SK-N-SH (cell line): ENCODE measurements at regions not wholly inside any gene's neighbourhood (a gene's known extent, or its start where the extent isn't known, plus 50 kb on each side); places are given as distances from the start of the nearest gene placed in this dataset.

Experiments used
- CTCF ChIA-PET: fragments of 300-600, 350-600 bp; formaldehyde crosslinking; extraction: SDS; loops from one replicate; lab custom pipeline; 2021; lab: Yijun Ruan, JAX
- POLR2A ChIA-PET: fragments of 350-600 bp; sonication (Branson Sonifier 250); formaldehyde crosslinking; extraction: SDS; loops from one replicate; lab custom pipeline; 2020; ENCODE audit warnings: antibody characterized with exemption, inconsistent platforms; lab: Yijun Ruan, JAX
- DNase-seq: peaks from one replicate; pipeline ENCODE4 v3.0.0; 2012
- H2AFZ ChIP-seq: fragments of 200-600 bp; sonication (generic); 2 replicates; pipeline ENCODE4 v1.8.1; 2016; ENCODE audit warnings: antibody characterized with exemption, mild to moderate bottlenecking, low read depth
- H3F3A ChIP-seq: fragments of 200-600 bp; sonication (generic); replicated peaks from 2 replicates; pipeline ENCODE3; 2016; ENCODE audit warnings: antibody characterized with exemption, mild to moderate bottlenecking; ENCODE audit not compliant: insufficient read depth
- H3K27ac ChIP-seq, 2 experiments: fragments of 200-500 bp in 1 of 2; fragments of 200-600 bp in 1 of 2; sonication (Bioruptor generic) in 1 of 2; sonication (generic), shearing (Covaris generic) in 1 of 2; 2 replicates each; pipeline versions ENCODE4 v1.5.1 to v1.6.1; 2014 to 2016; ENCODE audit warnings: low read depth in 2 of 2, inconsistent platforms in 1 of 2, low read length in 1 of 2, mild to moderate bottlenecking in 1 of 2, mixed read lengths in 1 of 2
- H3K27me3 ChIP-seq: fragments of 200-600 bp; sonication (generic), shearing (Covaris generic); 2 replicates; pipeline ENCODE4 v1.6.1; 2016; ENCODE audit warnings: mixed run types; ENCODE audit not compliant: insufficient read depth
- H3K36me3 ChIP-seq, 2 experiments: fragments of 200-500 bp in 1 of 2; fragments of 200-600 bp in 1 of 2; sonication (Bioruptor generic) in 1 of 2; sonication (generic) in 1 of 2; replicated peaks in 1 of 2; 2 replicates each; pipeline versions ENCODE3 to v1.5.1; 2014 to 2016; ENCODE audit warnings: low read length in 1 of 2, mild to moderate bottlenecking in 1 of 2; ENCODE audit not compliant: insufficient read depth in 2 of 2, control insufficient read depth in 1 of 2
- H3K4me1 ChIP-seq, 2 experiments: fragments of 200-500 bp in 1 of 2; fragments of 200-600 bp in 1 of 2; sonication (Bioruptor generic) in 1 of 2; sonication (generic), shearing (Covaris generic) in 1 of 2; 2 replicates each; pipeline versions ENCODE4 v1.5.1 to v1.6.1; 2014 to 2016; ENCODE audit warnings: low read depth in 1 of 2, low read length in 1 of 2, mixed run types in 1 of 2; ENCODE audit not compliant: insufficient read depth in 2 of 2, control insufficient read depth in 1 of 2
- H3K4me2 ChIP-seq: fragments of 200-600 bp; sonication (generic), shearing (Covaris generic); 2 replicates; pipeline ENCODE4 v1.6.1; 2017; ENCODE audit warnings: mixed run types
- H3K4me3 ChIP-seq, 2 experiments: fragments of 200-500 bp in 1 of 2; fragments of 200-600 bp in 1 of 2; sonication (Bioruptor generic) in 1 of 2; sonication (generic), shearing (Covaris generic) in 1 of 2; 2 replicates each; pipeline versions ENCODE4 v1.5.1 to v1.8.1; 2014 to 2016; ENCODE audit warnings: low read depth in 2 of 2, inconsistent platforms in 1 of 2, low read length in 1 of 2, mild to moderate bottlenecking in 1 of 2, mixed read lengths in 1 of 2, moderate library complexity in 1 of 2
- H3K79me2 ChIP-seq: fragments of 200-600 bp; sonication (generic); 2 replicates; pipeline ENCODE4 v1.8.1; 2017; ENCODE audit warnings: mild to moderate bottlenecking; ENCODE audit not compliant: insufficient read depth
- H3K9ac ChIP-seq: fragments of 200-600 bp; sonication (generic); 2 replicates; pipeline ENCODE4 v1.6.1; 2017; ENCODE audit warnings: mixed run types
- H3K9me2 ChIP-seq: fragments of 200-600 bp; sonication (generic); 2 replicates; pipeline ENCODE4 v1.6.1; 2017; ENCODE audit warnings: mixed run types
- H3K9me3 ChIP-seq: fragments of 200-600 bp; sonication (generic); 2 replicates; pipeline ENCODE4 v1.6.1; 2017; ENCODE audit warnings: mixed run types, mild to moderate bottlenecking, moderate library complexity
- H4K20me1 ChIP-seq: fragments of 200-600 bp; sonication (generic); 2 replicates; pipeline ENCODE4 v1.6.1; 2017; ENCODE audit warnings: mild to moderate bottlenecking, mixed run types; ENCODE audit not compliant: insufficient read depth
- CHD2 ChIP-seq: fragments of 150-350 bp; IDR thresholded peaks from 2 replicates; pipeline ENCODE4 v1.6.1; 2018; ENCODE audit warnings: low read length; ENCODE audit not compliant: partially characterized antibody
- CTCF ChIP-seq: fragments of 200-600 bp; sonication (generic); IDR thresholded peaks from 2 replicates; pipeline ENCODE4 v1.6.1; 2017; ENCODE audit warnings: antibody characterized with exemption, mild to moderate bottlenecking, moderate library complexity
- EP300 ChIP-seq, 2 experiments: IDR thresholded peaks; 2 replicates each; pipeline versions ENCODE4 v1.4.0 to v1.6.1; 2012; ENCODE audit warnings: borderline replicate concordance in 1 of 2, low read depth in 1 of 2, low read length in 1 of 2
- FOXJ3 ChIP-seq: sonication (generic); formaldehyde crosslinking; IDR thresholded peaks from 2 replicates; pipeline ENCODE4 v1.5.1; 2020; ENCODE audit warnings: mild to moderate bottlenecking, missing genetic modification reagents
- GABPA ChIP-seq: IDR thresholded peaks from 2 replicates; pipeline ENCODE4 v1.4.0; 2012; ENCODE audit warnings: low read depth, mild to moderate bottlenecking
- JUND ChIP-seq: IDR thresholded peaks from 2 replicates; pipeline ENCODE4 v1.4.0; 2012
- MEF2A ChIP-seq: IDR thresholded peaks from 2 replicates; pipeline ENCODE4 v1.4.0; 2012; ENCODE audit warnings: low read depth, borderline replicate concordance
- MXI1 ChIP-seq: IDR thresholded peaks from 2 replicates; pipeline ENCODE4 v1.6.1; 2012; ENCODE audit warnings: mild to moderate bottlenecking, low read depth, low read length, improper control_type of control experiment
- PBX3 ChIP-seq: IDR thresholded peaks from 2 replicates; pipeline ENCODE4; 2012
- POLR2AphosphoS5 ChIP-seq: IDR thresholded peaks from 2 replicates; pipeline ENCODE4 v1.6.1; 2012; ENCODE audit warnings: low read depth, low read length
- RAD21 ChIP-seq: IDR thresholded peaks from 2 replicates; pipeline ENCODE4 v1.6.1; 2012; ENCODE audit warnings: mild to moderate bottlenecking, low read length
- RXRA ChIP-seq: IDR thresholded peaks from 2 replicates; pipeline ENCODE4 v1.4.0; 2012; ENCODE audit warnings: low read depth, mild to moderate bottlenecking, borderline replicate concordance
- SIN3A ChIP-seq: IDR thresholded peaks from 2 replicates; pipeline ENCODE4 v1.6.1; 2012; ENCODE audit warnings: low read depth, mild to moderate bottlenecking, low read length, moderate library complexity, borderline replicate concordance
- TAF1 ChIP-seq: IDR thresholded peaks from 2 replicates; pipeline ENCODE4 v1.6.1; 2012; ENCODE audit warnings: low read depth, mild to moderate bottlenecking, low read length, moderate library complexity, borderline replicate concordance
- TEAD4 ChIP-seq: IDR thresholded peaks from 2 replicates; pipeline ENCODE4 v1.4.0; 2012; ENCODE audit warnings: mild to moderate bottlenecking, borderline replicate concordance; ENCODE audit not compliant: insufficient read depth
- YY1 ChIP-seq: IDR thresholded peaks from 2 replicates; pipeline ENCODE4 v1.4.0; 2012; ENCODE audit warnings: low read depth, mild to moderate bottlenecking
- WGBS: methylation state at CpG from one replicate; pipeline ENCODE4 v1.1.6; 2017; ENCODE audit warnings: low lambda C conversion rate; 5-methylcytosine and 5-hydroxymethylcytosine counted together
- TF ChIP-seq, protein P1 (sequence below): IDR thresholded peaks from 2 replicates; pipeline ENCODE4 v1.4.0; 2012; ENCODE audit warnings: low read depth, borderline replicate concordance

GRCh38 chr1:191912517-191912916 is 245.7 kb upstream of the RGS18 start:
- H3K36me3 ChIP-seq, result no peaks in the 10 kb centered on the region
- ChIA-PET POLR2A (no interaction called here), CTCF (no interaction called here)
- no peaks in the 10 kb centered on the region for H3K9me2 ChIP-seq
- no peak overlapping the region for H3K4me2 ChIP-seq
- H3F3A ChIP-seq, result no peaks in the 10 kb centered on the region
- no peak overlapping the region for H3K9ac ChIP-seq
- DNase-seq, result no peak
- H3K79me2 ChIP-seq, result no peaks in the 10 kb centered on the region
- no peaks in the 10 kb centered on the region for H3K27me3 ChIP-seq
- H2AFZ ChIP-seq, result no peak overlapping the region
- no peak overlapping the region for H3K4me3 ChIP-seq
- no peaks in the 10 kb centered on the region for H3K9me3 ChIP-seq
- no peak overlapping the region for H3K27ac ChIP-seq
- H4K20me1 ChIP-seq, result no peaks in the 10 kb centered on the region
- TF ChIP-seq POLR2AphosphoS5, result no peak
- H3K4me1 ChIP-seq, result no peaks in the 10 kb centered on the region
- WGBS, result 8% methylated on average over 1 of the region's 1 CpG

DNA sequence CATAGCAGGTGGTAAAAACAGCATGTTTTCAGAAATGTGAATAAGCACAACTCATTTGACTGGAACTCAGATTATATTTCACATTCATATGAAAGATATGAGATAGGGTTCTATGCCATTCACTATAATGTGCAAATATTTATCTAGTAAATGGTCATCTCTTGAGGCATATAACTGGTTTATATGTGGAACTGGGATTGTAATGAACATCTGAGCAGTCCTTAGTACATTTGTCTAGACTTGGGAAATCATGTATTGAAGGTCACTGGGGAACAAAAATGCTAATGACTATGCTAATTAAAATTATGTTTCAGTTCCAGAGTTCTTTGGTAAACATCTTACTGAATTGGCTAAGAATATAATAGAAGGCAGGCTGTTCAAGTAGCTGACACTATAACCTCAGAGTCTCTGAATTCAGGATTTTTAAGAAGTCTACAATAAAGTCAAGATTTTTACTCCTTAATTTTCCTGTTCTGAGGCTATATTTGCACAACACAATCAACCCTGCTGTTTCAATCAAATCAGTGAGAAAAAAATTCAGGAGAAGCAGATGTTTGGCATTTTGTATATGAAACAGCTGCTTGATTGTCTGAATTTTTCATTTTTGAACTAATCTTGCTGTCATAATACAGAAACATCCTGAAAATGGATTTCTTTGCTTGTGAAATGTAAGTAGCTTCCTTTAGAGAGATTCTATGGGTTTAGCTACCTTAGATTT is 244.8 kb upstream of the RGS18 start:
- Histone ChIP-seq H3K27ac (no peak overlapping the region), H3K9me2 (no peaks in the 10 kb centered on the region), H3K27me3 (no peaks in the 10 kb centered on the region)
- TF ChIP-seq JUND (no peak), PBX3 (no peak), TAF1 (no peak), FOXJ3 (CRISPR knock-in tag) (no peak), RAD21 (no peak), RXRA (no peak), POLR2AphosphoS5 (no peak), GABPA (no peak), TEAD4 (no peak), MEF2A (no peak), CTCF (no peak), YY1 (no peak), EP300 (IDR thresholded peaks at IDR 0.05; ENCODE audit: borderline replicate concordance in 1 of 2, low read depth in 1 of 2, low read length in 1 of 2) (no peak), SIN3A (no peak), CHD2 (no peak), MXI1 (no peak)
- TF ChIP-seq, protein P1, sequence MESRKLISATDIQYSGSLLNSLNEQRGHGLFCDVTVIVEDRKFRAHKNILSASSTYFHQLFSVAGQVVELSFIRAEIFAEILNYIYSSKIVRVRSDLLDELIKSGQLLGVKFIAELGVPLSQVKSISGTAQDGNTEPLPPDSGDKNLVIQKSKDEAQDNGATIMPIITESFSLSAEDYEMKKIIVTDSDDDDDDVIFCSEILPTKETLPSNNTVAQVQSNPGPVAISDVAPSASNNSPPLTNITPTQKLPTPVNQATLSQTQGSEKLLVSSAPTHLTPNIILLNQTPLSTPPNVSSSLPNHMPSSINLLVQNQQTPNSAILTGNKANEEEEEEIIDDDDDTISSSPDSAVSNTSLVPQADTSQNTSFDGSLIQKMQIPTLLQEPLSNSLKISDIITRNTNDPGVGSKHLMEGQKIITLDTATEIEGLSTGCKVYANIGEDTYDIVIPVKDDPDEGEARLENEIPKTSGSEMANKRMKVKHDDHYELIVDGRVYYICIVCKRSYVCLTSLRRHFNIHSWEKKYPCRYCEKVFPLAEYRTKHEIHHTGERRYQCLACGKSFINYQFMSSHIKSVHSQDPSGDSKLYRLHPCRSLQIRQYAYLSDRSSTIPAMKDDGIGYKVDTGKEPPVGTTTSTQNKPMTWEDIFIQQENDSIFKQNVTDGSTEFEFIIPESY, result no peak
- TF ChIP-seq, all 33 proteins: peak for 0
- Histone ChIP-seq H3K4me3 (no peak overlapping the region), H3K9me3 (no peaks in the 10 kb centered on the region), H3K9ac (no peak overlapping the region), H2AFZ (no peak overlapping the region), H3K4me2 (no peak overlapping the region), H3F3A (no peaks in the 10 kb centered on the region), H4K20me1 (no peaks in the 10 kb centered on the region), H3K79me2 (no peaks in the 10 kb centered on the region), H3K36me3 (no peaks in the 10 kb centered on the region), H3K4me1 (no peaks in the 10 kb centered on the region)
- ChIA-PET POLR2A (no interaction called here), CTCF (no interaction called here)
- DNase-seq, result no peak
